ENCODE measurements at regions not wholly inside any gene's neighbourhood (a gene's known extent, or its start where the extent isn't known, plus 50 kb on each side); places are given as distances from the start of the nearest gene placed in this dataset.

DNA sequence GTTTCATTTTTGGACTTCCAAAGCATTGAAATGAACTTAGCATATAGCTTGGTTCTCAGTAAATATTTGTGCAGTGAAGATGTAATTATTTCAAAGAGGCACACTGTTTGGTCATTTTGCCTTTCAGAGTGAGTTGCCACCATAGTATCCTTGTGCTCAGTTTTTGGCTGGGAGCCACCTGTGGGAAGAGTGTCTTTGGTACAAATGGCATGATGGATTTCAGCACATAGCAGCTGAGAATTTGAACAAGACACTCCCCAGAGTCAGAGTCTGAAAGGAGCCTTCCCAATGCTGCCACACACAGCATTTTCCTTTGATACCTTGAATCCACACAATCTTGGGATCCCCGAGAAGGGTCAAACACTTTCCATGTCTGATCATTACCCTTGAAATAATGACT, 897.2 kb upstream of the ARPP21 start:
- TF ChIP-seq, protein P1, sequence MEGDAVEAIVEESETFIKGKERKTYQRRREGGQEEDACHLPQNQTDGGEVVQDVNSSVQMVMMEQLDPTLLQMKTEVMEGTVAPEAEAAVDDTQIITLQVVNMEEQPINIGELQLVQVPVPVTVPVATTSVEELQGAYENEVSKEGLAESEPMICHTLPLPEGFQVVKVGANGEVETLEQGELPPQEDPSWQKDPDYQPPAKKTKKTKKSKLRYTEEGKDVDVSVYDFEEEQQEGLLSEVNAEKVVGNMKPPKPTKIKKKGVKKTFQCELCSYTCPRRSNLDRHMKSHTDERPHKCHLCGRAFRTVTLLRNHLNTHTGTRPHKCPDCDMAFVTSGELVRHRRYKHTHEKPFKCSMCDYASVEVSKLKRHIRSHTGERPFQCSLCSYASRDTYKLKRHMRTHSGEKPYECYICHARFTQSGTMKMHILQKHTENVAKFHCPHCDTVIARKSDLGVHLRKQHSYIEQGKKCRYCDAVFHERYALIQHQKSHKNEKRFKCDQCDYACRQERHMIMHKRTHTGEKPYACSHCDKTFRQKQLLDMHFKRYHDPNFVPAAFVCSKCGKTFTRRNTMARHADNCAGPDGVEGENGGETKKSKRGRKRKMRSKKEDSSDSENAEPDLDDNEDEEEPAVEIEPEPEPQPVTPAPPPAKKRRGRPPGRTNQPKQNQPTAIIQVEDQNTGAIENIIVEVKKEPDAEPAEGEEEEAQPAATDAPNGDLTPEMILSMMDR (conservative IDR thresholded peaks at IDR 0.05), result no peak
- no peak for TF ChIP-seq ZFX (IDR thresholded peaks at IDR 0.05)
